HG03139 (cell line): ENCODE measurements at regions not wholly inside any gene's neighbourhood (a gene's known extent, or its start where the extent isn't known, plus 50 kb on each side); places are given as distances from the start of the nearest gene placed in this dataset.
"Not testable (repeated sequence)": the region's sequence is repeated elsewhere in the genome, so short reads cannot be mapped to it uniquely, and the experiment has no call there.

Experiments
- ATAC-seq: cut with Tn5 transposase; IDR thresholded peaks from one replicate; pipeline ENCODE4 v1.9.1; 2021; ENCODE audit not compliant: unreplicated experiment

DNA sequence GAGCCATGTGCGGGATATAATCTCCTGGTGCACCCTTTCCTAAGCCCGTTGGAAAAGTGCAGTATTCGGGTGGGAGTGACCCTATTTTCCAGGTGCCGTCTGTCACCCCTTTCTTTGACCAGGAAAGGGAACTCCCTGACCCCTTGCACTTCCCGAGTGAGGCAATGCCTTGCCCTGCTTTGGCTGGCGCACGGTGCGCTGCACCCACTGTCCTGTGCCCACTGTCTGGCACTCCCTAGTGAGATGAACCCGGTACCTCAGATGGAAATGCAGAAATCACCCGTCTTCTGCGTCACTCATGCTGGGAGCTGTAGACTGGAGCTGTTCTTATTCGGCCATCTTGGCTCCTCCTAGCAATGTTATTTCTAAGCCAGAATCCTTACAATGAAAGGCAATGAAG lies 121.1 kb downstream of the TAF11L14 start:
- ATAC-seq = not testable (repeated sequence)

DNA sequence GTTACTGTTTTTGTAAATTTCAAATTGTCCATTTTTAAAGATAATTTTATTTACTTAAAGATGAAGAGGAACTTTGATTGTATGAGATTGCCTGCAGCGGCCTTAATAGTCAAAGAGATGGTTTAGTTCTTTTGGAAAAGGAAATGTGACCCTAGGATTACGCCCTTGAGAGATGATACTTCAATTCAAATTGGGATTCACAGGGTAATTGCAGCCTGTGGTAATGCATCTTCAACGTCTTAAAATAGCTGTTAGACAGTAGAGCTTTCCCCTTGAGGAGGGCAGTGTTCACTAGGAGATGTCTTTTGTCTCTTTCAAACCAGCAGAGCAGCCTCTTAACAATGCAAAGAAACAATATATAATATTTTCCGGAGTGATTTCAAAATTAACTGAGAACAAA lies 127.1 kb downstream of the TAF11L14 start:
- no peak for ATAC-seq

DNA sequence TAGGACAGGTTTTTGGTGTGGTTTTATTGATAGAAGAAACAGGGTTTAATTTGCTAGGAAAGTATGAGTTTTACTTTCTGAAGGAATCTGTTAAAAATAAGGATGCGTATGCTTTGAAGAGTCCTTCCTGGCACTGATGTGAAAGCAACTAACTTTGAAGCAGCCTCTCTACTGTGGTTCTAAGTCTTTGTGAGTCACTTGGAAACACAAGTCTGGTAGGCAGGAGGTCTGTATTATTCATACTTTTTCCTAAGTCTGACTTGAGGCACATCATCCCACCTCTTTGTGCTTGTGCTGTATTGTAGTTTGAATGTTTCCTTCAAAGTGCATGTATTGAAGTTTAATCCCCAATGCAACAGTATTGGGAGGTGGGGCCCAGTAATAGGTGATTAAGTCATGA lies 129.0 kb downstream of the TAF11L14 start:
- ATAC-seq = no peak

DNA sequence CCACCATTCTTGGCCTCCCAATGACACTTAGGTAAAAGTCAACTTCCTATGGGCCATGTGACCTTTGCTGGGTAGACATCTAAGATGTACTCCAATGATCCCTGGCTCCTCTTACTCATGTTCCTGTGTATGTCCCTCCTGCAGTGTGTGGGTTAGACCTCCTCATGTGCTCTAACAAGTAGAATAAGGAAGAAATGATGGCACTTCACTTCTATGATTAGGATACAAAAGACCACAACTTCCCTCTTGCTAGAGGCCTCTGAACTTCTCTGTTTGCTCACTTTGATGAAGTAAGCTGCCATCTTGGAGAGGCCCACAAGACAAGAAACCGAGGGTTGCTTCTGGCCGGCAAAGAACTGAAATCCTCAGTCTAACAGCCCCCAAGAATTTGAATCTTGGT lies 131.8 kb downstream of the TAF11L14 start:
- ATAC-seq = no peak

DNA sequence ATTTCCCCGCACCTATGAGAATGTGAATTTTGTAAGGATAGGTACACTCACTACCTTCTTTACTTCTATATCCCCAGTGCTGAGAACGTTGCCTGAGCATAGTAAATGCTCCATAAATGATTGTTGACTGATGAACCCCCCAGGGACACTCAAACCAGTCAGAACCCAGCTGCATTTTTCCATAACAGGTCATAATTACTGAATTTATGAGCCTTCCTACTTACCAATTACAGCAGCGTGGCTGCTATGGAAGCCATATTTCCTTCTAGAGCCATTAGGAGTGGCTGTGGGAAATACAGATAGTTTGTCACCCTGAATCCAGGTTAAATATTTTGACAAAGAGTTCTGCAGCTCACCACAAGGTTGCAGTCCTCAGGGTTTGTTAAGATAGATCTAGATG lies 135.0 kb downstream of the TAF11L14 start:
- ATAC-seq = no peak

DNA sequence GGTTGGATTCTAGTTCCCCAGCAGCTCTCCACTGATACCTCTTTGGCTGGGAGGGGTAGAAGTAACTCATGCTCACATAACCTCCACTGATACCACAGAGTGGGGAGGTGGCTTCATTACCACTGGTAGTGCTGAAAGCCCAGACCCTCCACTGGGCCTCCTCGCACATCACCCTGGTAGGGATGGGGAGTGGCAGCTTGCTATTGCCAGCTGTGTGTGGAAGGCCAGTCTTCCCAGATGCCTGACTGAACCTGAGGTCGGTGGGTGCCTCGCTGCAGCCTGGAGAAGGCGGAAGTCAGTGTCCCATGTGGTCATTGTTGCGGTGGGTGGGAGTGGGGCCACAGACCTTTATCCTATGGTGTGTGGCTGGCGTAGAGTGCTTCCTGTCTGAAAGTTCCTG lies 138.0 kb downstream of the TAF11L14 start:
- no peak for ATAC-seq

DNA sequence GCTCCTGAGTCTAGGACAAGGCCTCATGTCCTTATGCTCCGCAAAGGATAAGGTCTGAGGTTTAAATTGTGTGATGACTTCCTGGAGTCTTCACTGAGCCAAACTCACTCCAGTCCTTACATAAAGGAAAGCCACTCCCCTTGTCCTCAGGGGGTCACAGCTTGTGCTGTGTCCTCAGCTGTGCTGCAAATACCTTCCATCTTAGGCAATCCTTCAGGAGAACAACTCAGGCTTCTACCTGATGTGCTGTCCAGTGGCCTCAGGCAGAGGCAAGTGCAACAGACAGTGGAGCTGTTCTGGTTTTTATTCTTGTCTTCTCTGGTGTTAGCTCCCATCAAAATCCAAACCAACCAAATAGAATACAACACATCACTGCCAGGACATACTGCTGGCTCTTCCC lies 151.5 kb downstream of the TAF11L14 start:
- no peak for ATAC-seq

DNA sequence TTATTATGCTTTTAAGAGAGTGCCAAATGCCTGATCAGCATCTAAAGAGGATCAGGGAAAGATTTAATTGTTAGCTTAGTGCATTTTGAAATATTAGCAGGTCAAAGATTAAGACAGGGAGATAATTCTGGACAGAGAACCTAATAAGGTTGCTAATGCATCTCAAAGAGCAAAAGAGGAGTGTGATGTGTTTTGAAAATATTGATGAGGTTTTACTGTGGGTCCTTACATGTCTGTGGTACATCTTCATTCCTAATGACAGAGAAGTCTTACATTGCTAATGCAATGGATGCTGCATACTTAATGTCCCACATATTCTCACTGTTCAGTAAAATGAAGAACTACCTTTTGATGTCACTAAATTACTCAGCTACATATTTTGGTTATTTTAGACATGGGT lies 154.1 kb downstream of the TAF11L14 start:
- ATAC-seq = no peak

DNA sequence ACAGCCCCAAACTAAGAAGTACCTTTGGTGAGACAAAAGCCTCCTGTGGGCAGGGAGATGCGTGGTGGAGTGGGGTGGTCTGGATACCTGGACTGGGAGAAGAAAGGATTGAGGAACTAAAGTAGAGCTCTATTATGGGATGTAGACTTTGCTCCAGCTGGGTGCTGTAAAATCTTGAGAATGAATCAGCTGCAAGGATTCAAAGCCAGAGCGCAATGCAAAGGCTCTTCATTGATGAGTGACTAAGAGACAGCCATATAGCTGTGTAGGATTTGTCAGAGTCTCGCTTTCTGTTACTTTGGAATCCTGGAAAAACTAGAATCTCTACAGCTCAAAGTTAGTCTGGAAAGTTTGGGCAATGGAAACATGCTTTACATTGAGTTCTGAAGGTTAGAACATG lies 159.9 kb downstream of the TAF11L14 start:
- ATAC-seq = no peak

DNA sequence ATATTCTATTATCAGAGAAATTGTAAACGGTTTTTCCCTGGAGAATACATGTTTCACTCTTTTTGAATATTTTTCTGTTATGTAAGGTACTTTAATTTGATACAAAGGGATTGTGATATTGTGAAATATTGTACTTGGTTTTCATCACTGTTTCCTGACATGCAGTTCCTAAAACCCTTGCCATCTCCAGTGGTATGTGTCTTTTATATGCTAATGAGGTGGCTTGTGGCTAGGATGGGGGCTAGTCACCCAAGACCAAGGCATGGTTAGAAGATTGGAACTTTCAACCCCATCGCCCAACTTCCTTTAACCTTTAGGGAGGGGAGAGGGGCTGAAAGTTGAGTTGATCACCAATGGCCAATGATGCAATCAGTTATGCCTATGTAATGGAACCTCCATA lies 160.6 kb downstream of the TAF11L14 start:
- ATAC-seq = no peak

DNA sequence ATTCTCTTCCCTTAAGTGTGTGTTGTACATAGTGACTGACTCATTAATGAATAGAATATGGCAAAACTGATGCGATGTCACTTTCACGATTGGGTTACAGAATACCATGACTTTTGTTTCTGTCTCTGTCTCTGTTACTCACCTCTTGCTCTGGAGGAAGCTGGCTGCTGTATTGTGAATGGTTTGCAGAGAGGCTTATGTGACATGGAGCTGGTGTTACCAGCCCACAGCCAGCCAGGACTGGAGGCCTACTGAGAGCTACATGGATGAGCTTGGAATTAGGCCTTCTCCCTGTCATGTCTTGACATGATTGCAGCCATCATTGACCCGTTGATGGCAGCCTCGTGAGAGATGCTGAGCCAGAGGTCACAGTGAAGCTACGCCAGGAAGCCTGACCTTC lies 161.9 kb downstream of the TAF11L14 start:
- no peak for ATAC-seq

DNA sequence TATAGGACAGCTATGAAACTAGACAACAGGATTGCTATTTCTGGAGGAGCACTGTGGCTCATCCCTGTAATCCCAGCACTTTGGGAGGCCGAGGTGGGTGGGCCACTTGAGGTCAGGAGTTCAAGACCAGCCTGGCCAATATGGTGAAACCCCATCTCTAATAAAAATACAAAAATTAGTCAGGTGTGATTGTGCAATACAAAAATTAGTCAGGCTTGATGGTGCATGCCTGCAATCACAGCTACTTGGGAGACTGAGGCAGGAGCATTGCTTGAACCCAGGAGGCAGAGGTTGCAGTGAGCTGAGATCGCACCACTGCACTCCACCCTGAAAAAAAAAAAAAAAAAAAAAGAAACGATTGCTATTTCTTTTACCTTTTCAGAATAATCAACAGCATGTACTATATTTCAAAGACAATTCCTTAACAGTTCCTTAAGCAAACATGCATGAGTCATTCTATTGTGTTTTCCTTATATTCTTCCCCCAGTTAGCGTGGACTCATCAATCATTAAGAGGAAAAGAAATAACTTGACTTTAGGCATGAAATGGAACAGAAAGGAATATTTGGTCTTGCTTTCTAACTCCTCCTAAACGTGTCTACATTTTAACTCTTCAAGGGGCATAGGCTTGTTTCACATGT lies 162.6 kb downstream of the TAF11L14 start:
- ATAC-seq = no peak

DNA sequence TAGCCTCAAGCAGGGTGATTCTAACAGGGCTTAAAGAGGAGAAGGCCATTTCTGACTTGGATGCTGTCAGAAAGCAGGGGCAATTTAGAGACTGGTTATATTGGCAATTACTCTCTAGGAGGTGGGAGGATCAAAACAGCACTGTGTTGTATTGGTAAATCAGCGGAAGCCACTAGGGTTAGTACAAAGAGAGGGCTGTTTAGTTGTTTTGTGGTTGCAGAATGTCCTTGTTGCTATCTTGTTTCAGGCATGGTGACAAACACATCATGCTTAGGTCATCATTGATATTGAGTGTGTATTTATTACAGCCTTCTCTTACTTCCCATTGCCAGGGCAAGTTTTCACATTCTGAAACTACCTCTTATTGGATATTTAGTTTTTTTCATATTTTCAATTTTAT lies 165.3 kb downstream of the TAF11L14 start:
- ATAC-seq = no peak

DNA sequence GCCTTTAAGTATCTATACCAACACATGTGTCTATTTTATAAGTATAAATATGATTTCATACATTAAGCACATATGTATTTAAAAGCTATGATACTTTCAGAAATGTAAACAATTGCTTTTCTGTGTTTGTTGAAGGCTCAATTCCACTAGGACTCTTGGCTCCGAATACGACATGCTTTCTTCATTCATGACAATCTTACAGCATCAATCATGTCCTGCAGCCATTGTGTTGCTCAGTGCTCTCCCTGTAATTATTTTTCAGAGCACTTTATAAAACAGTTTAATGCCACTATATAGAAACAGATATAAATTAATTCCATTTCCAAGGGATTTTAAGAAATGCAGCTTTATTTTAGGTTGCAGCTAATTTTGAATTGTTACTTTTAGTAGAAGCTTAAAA lies 167.3 kb downstream of the TAF11L14 start:
- no peak for ATAC-seq

DNA sequence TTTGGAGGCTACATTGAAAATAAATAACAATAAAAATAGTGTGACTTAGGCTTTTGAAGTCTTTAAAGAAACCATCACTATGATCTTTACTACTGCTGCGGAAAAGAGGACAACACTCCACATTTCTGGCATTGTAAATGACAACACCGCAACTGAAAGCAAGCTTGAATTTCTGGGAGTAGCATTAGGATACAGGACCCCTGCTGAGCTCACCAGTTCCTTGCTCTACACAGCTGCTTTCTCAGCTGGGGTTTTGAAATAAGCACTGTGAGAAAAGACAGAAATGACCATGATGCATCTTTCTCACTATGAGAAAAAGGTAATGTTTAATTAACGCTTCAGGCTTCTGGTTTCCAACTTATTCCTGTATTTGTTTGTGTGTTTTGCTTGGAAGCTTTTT lies 168.0 kb downstream of the TAF11L14 start:
- ATAC-seq = no peak

DNA sequence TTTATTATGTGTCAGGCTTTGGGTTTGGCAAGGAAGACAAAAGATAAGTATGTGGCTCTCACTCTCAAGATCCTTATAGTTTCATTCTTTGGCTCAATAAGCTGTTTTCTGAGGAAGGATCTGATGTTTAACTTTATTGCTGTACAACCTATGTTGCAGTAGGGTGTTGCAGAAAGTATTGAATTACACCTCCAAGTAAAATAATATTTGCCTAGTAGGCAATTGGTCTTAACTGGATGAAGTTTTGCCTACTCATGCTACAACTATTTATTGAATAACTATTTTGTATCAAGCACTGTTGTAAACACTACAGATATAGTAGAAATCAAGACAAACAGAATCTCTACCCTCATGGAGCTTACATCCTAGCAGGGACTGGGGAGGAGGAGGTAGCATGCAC lies 169.7 kb downstream of the TAF11L14 start:
- no peak for ATAC-seq

DNA sequence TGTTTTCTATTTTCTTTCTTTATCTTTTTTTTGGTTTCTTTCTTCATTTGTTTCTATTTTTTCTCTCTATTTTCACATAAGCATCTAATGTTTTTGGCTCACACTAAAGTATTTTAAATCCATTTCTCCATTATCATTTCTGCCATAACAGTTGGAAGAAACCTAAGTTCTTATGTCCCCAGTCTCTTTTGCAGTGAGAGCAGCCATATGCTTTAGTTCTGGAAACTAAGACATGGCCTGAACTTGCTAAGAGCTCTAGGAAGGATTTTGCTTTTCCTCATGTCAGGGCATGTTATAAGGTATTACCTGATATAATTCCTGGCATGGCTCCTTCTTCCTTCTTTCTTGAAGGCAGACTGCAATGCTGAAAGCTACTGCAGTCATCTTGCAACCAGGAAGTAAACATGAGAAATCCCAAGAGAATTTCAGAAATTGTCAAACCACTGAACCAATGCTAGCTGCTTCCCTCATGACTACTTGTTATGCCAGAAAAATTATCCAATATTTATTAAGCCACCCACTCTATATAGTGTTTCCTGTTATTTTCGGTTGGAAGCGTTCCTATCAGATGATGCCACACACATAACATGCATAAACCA lies 171.1 kb downstream of the TAF11L14 start:
- ATAC-seq = no peak

DNA sequence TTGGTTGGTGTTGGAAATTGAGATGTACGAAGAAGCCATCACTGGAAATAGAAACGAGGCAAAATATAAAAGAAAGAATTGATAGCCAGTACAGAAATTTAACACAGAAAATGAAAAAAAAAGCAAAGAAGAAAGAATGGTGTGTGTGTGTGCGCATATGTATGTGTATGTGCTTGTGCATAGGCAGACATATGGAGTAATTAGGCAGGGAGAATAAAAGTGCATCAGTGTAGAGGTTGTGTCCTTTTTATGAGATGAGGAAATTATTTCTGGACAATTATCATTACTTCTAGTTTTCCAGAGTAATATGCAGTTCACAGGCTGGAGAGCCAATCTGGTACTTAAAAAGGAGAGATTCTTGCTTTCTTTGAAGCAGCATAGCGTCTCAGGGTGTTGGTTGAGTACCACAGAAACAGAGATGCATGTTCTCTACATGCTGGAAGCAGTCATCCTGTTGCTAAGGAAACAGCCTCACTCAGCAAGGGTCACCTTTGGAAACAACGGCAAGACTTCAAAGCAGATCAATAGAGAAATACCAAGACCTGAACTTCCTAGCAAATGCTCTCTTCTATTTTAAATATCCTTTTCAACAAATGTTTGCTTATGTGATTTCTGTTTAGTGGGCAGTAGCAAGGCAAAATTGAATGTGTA lies 172.7 kb downstream of the TAF11L14 start:
- no peak for ATAC-seq

DNA sequence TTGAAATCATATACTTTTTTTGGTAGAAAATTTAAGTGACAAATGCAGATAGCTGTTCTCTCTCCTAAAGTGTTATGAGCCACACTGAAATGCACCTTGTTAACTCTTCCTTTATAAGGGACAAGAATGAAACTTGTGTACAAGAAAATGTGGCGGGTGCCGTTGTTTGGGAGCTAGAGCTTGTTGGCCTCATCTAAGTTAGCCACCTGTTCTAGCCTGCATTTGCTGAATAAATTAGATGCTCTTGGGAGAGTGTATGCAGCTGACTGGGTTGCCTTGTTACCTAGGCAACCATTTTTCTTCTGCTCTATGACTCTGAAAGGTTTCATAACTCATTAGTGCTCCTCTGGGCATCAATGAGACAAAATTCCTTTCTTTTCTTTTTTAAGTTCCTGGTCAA lies 174.3 kb downstream of the TAF11L14 start:
- no peak for ATAC-seq

DNA sequence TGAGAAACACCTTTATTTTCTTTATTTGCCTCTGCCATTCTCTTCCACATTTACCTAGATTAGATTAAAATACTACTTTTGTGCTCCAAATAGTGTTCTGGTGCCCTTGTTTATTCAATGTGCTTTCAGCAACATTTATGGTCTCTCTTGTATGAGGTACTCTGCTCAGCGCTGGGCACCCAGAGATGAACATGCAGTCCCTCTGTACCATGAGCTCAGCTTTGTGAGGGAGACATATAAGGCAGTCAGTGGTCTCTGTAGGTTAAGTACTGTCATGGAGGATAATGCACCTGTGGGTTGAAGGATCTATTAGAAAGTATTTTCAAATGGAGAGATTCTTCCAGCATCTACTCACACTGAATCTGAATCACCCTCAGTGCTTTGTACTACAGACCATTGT lies 176.5 kb downstream of the TAF11L14 start:
- ATAC-seq = no peak

DNA sequence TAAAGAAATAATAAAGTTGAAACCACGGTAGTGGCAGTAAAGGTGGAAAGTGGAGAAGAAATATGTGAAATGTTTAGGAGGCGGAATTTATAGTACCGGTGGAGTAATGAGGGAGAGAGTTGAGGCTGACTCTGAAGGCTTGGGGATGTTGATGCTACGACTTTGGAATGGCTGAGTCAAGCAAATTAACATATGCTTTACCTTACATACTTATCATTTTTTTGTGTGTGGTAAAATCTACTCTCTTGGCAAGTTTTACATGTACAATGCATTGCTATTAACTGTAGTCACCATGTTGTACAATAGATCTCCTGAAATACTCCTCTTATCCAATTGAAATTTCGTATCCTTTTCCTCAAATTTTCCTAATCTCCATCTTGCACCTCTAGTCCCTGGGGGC lies 179.0 kb downstream of the TAF11L14 start:
- no peak for ATAC-seq

DNA sequence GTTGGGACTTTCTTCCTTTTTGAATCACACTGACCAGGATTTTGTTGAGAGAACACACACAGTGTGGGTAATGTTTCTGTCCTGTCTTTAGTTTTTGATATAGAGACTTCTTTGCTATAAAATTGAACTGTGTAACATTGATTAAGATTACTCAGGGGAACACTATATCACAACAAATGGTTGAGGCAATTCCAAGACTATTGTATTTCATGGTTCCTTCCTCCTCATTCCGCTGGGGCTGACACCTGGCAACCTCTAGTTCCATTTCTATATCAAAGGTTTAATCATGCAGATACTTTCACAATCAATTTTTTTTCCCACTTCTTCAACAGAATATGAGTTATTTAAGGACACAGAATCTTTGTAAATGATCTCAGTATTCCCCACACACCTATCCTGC lies 182.2 kb downstream of the TAF11L14 start:
- ATAC-seq = no peak

DNA sequence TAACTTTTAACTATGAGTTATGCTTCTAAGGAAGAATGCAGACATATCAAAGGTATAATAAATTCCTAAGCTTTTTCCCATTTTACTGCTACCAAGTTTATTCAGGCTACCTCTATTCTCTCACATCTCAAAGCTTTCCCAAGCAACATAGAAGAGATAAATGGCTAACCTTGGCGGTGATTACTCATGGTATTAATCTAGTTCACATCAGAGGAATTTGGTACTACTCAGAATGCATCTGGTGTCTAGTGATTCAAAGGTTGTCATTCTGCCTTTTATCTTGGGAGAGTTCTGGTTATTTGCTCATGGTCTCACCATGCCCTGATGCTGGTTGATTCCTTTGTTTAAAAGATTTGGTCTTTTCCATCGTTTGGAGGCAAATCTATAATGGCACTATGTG lies 182.7 kb downstream of the TAF11L14 start:
- no peak for ATAC-seq
